ENCODE measurements at regions not wholly inside any gene's neighbourhood (a gene's known extent, or its start where the extent isn't known, plus 50 kb on each side); places are given as distances from the start of the nearest gene placed in this dataset.
A peak's percentile ranks its signal among the peaks of the same experiment; 100 is the strongest.

DNA sequence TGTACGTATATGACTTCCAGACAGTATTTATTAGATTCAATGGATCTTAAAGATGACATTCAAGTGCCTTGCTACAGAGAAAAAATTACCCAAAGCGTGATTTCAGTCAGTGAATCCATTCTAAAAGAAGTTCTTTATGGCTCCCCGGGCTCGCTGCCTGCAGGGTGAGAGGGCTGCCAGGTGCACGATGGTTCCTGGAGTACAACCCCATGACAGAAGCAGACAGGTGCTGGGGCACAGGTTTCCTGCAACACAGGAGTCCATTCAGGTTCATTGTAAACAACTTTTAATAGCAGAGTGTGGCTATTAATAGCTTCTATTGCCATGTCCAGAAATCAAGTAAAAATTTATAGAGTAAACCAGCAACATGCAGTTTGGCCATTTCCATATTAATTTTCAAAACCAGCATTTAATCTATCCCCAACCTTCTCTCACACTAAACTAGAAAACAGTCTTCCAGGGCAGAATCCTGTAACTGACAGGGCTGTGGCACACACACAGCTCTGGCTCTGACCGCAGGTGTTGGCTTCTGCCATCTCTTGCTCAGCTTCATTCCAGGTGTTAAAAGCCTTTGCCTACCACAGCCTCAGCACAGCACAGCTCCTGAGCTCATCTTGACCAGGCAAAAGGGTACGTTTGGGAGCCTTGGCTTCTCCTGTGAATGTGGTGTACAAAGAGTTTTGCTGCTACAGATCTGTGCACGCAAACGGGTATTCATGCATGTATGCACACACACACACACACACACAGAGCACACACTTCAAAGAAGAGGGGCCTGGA is 185.9 kb downstream of the MEX3B start:
- no peaks in the 10 kb centered on the region for H3K36me3 Mint-ChIP-seq

DNA sequence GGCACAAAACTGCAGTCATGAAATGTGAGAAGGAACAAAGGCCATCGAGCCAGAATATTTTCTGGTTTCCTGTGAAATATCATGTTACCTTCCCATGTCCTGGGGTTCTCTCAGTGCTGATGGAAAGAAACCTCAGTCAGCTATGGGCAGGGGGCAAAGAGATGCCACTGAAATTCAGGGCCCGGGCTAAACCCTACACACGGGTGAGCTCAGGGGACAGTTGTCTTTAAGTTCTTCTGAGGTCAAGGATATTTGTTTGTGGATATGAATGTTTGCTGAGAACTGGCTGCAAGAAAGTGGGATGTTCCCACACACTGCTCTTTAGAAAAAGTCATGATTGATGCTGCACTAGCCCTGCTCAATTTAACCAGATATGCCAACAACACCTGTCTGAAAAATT is 187.2 kb downstream of the MEX3B start:
- Mint-ChIP-seq H3K27ac (no peak overlapping the region), H3K9me3 (peaks cover 0 to 4% of the 10 kb centered on the region in 2 donors), H3K36me3 (no peaks in the 10 kb centered on the region)
- DNase-seq (ENCODE audit: low spot score in 2 of 2) (no peak), ATAC-seq (no peak)

More for the DNA sequence above, 185.9 kb downstream of the MEX3B start:
- no peak overlapping the region for H3K27ac Mint-ChIP-seq
- no peak for ATAC-seq
- peaks cover 0 to 4% of the 10 kb centered on the region in 2 donors for H3K9me3 Mint-ChIP-seq
- DNase-seq (ENCODE audit: low spot score in 2 of 2), result no peak

DNA sequence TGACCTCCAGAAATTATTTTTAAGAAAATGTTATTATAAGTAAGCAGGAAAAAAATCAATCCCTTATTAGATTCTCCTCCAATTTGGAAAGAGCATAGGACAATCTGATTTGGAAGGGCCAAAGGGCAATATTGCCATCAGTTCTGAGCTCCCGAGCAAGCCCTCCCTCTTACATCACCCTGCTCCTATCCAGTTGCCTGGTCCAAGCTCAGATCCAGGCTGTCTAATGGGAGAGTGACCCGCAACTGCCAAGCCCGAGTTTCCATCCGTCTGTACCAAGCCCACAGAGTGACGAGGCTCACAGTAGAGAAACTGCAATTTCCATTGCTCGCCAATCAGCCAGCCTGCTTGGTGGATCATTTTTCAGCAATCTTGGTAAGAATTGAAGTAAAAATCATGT is 187.7 kb downstream of the MEX3B start:
- ATAC-seq (no peak), DNase-seq (ENCODE audit: low spot score in 2 of 2) (no peak)
- peaks cover 0 to 4% of the 10 kb centered on the region in 2 donors for H3K9me3 Mint-ChIP-seq
- H3K36me3 Mint-ChIP-seq, result no peaks in the 10 kb centered on the region
- H3K27ac Mint-ChIP-seq, result peak overlapping the region in 1 of 2 donors; percentile 50

DNA sequence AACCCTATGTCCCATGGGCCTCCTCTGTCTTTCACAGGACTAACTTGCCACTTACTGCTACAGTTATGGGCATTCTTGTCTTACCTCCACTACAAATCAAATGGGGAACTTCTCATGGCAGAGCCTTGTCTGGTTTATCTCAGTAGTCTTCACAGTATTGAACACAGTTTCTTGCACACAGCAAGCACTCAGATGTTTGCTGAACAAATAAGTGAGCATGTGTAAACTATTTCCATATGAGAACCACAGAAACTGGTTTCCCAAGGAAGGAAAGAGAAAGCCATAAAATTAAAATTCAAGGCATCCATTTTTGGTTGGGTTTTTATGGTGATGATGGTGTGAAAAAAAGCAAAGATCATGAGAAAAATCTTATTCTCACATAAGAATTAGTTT is 189.2 kb downstream of the MEX3B start:
- H3K9me3 Mint-ChIP-seq, result peaks cover 0 to 4% of the 10 kb centered on the region in 2 donors

DNA sequence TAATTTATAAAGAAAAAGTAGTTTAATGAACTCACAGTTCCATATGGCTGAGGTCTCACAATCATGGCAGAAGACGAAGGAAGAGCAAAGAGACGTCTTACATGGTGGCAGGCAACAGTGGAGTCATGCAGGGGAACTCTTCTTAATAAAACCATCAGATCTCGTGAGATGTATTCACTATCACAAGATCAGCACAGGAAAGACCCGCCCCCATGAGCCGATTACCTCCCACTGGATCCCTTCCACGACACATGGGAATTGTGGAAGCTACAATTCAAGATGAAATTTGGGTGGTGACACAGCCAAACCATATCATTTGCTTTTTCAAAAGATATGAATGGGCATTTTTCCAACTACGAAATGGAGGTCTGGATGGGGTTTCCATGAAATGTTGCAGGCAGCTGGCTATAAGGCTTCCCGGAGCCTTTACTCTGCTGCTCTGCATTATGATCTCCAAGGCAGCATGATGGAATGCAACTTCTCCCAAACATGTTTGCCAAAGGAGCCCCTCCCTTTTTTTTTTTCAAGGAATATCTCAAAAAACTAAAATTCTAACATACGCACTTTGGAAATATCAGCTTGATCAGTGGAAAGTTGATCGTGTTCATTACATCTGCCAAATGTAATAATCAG is 189.7 kb downstream of the MEX3B start:
- ATAC-seq, result no peak
- Mint-ChIP-seq H3K36me3 (no peaks in the 10 kb centered on the region), H3K27ac (no peak overlapping the region), H3K9me3 (peaks cover 0 to 4% of the 10 kb centered on the region in 2 donors)
- DNase-seq (ENCODE audit: low spot score in 2 of 2), result no peak

More for the DNA sequence above, 189.2 kb downstream of the MEX3B start:
- DNase-seq (ENCODE audit: low spot score in 2 of 2), result no peak
- Mint-ChIP-seq H3K36me3 (no peaks in the 10 kb centered on the region), H3K27ac (no peak overlapping the region)
- ATAC-seq, result no peak

DNA sequence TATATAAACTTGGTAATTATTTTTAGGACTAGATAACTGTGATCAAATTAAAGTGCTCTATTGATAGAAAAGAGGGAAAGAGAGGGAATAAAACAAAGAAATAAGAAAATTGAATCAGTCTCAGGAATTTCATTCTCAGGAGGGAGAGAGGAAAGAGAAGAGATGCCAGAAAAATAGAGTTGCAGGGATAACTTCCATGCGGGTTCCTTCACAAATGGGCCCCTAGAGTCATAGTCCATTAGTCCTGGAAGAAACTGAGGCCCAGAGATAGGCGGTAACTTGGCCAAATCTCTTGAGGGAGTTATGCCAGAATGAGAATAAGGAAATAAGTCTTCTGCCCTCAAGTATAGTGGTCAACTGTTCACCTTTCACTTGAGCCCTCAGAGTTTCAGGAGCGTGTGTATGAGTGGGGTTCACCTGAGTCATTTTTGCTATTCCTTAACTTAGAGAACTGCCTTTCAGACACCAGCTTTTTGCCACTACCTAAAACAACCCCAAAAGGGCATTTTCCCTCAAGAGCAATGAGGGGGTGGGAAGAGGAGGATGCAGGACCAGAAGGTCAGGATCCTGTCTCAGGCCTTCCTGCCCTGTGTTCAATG is 192.6 kb downstream of the MEX3B start:
- DNase-seq (ENCODE audit: low spot score in 2 of 2) (no peak), ATAC-seq (no peak)
- Mint-ChIP-seq H3K9me3 (peaks cover 0 to 4% of the 10 kb centered on the region in 2 donors), H3K27ac (no peak overlapping the region), H3K36me3 (no peaks in the 10 kb centered on the region)

DNA sequence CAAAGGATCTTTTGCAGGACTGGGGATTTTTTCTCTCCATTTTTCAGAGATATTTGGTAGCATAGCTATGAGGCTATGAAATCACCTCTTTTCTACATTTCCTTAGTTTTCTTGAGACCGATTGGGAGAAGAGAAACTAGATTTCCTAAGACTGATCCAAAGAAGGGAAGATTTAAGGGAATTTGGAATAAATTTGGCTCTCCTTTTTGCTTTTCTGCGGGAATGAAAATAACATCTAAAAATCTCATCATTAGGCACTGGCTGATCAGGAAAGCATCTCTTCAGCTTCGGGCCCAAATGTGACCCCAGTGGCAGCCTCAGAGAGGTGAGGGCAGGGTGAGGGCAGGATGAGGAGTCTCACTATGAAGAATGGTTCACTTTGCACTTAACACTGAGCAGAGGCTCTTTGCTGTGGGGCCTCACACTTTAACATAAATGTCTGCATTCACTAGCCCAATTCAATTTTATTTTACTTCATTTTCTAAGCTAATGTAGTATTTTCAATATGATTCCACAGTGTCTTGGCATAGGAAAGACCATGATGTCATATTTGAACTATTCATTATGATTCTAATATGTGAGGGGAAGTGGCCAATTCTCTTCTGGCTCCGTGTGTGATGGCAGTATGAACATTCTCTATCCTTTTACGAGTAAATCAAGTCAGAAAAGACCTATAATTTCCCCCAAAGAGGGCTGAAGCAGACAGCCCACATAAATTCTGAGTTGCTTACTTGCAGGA is 193.2 kb downstream of the MEX3B start:
- Mint-ChIP-seq H3K27ac (no peak overlapping the region), H3K36me3 (no peaks in the 10 kb centered on the region), H3K9me3 (peaks cover 0 to 4% of the 10 kb centered on the region in 2 donors)
- DNase-seq (ENCODE audit: low spot score in 2 of 2) (no peak), ATAC-seq (no peak)

DNA sequence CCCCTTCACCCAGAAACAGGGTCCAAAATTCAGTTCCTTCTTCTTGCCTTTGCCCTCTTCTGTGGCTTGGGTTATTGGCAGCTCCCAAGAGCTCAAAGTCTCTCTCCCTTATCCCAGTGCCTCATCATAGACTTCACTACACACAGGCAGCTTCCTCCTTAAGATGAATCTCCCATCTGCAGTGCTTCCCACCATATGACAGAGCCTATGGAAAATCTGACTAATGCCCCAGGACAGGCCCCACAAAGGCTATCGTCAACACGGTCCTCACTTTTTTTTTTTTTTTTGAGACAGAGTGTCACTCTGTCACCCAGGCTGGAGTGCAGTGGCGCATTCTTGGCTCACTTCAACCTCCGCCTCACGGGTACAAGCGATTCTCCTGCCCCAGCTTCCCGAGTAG is 194.1 kb downstream of the MEX3B start:
- no peaks in the 10 kb centered on the region for H3K36me3 Mint-ChIP-seq
- ATAC-seq, result no peak
- DNase-seq (ENCODE audit: low spot score in 2 of 2), result no peak
- no peak overlapping the region for H3K27ac Mint-ChIP-seq
- peaks cover 0 to 3% of the 10 kb centered on the region in 2 donors for H3K9me3 Mint-ChIP-seq

DNA sequence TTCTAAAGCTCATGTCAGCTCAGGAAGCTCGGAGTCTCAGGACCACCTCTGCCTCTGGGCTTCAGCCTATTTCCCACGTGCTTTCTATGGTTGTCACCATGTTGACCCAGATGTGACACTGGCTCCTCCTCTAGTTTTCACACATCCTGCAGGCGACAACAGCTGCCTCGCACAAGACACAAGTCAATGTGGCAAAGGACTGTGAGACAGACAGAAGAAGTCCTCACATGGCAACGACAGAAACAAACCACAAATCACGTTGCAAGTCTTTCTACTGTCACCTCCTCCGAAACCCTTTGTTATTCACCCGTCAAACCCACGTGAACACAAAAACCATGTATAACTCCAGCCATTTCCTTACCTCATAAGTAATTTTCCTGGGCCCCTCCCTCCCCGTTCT is 194.5 kb downstream of the MEX3B start:
- no peaks in the 10 kb centered on the region for H3K36me3 Mint-ChIP-seq
- ATAC-seq, result no peak
- H3K9me3 Mint-ChIP-seq, result no peaks in the 10 kb centered on the region
- DNase-seq (ENCODE audit: low spot score in 2 of 2), result no peak
- no peak overlapping the region for H3K27ac Mint-ChIP-seq

DNA sequence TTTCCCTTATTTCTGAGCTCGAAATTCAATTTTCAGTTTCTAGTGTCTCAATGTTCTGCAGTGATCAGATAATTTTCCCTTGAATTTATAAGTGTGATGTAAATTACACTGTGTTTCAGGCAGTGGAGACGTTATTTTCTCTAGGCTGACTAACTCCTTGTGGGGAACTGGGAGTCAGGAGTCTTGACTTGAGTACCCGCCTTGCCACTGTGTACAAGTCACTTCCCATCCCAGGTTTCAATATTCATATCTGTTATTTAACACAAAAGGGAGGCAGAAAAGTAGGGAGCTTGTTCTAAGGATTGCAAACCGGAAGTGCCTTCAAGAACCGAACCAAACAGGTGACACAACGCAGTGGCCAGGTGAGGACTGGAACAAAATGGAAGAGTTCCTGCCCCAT is 196.5 kb downstream of the MEX3B start:
- H3K36me3 Mint-ChIP-seq, result no peaks in the 10 kb centered on the region
- no peak for DNase-seq (ENCODE audit: low spot score in 2 of 2)
- no peak for ATAC-seq
- no peak overlapping the region for H3K27ac Mint-ChIP-seq
- H3K9me3 Mint-ChIP-seq, result no peaks in the 10 kb centered on the region

DNA sequence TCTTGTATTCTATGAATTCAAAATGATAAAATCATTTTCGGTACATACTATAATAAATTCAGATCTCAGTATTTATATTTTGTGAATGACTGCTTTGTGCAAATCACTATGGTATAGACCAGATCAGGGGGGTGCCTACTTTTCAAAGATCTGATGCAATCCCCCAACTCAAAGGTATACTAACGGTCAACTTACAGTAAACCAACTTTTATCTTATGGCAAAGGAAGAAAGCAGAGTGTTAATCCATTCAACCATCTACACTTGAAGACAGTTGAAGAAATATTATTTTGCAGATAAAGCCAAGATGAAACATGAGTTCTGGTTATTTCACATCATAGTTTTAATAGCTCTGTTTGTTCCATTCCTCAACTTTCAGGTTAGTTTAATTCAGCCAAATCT is 197.1 kb downstream of the MEX3B start:
- no peaks in the 10 kb centered on the region for H3K36me3 Mint-ChIP-seq

DNA sequence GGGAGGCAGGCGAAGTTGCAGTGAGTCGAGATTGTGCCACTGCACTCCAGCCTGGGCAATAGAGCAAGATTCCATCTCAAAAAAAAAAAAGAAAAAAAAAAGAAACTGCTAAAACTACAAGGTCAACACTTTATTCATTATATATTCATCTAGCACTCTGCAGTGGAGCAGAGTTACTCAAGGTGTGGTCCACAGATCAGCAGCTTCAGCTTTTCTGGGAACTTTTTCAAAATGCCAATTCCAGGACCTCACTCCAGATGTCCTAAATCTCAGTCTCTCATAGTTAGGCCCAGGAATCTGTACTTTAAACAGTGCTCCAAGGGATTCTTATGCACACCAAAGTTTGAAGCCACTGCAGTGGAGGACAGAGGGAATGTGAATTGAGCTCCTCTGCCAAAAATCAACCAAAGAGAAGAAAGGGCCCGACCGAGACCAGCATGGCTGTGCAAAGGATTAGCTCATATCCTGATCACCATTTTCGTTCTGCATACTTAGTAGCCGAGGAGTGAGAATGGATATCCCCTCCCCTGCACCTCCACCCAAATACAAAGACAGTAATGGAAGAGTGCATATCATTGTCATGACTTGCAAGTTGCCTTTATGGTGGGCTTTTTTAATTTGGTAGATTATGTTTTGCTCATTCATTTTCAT is 201.9 kb downstream of the MEX3B start:
- no peak for ATAC-seq

More for the DNA sequence above, 197.1 kb downstream of the MEX3B start:
- no peak for ATAC-seq
- DNase-seq (ENCODE audit: low spot score in 2 of 2), result no peak
- H3K27ac Mint-ChIP-seq, result no peak overlapping the region
- H3K9me3 Mint-ChIP-seq, result no peaks in the 10 kb centered on the region

DNA sequence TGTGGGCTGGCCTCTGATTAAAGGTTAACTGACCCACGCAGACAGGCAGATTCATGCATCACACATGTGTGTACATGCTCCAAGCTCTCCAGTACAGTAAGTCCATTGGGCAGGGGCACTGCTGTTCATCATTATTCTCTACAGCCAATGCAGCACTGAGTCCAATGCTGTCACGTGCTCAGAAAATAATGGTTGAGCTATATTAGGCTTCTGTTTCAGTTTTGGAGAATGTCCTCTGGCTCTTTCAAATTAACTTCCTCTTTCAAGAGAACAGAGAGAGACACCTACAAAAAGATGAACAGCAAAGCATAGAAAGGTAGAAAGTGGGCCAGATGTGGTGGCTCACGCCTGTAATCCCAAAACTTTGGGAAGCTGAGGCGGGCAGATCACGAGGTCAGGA is 202.6 kb downstream of the MEX3B start:
- no peak for DNase-seq (ENCODE audit: low spot score in 2 of 2)
- Mint-ChIP-seq H3K27ac (no peak overlapping the region), H3K9me3 (no peaks in the 10 kb centered on the region), H3K36me3 (no peaks in the 10 kb centered on the region)
- no peak for ATAC-seq

More for the DNA sequence above, 201.9 kb downstream of the MEX3B start:
- Mint-ChIP-seq H3K9me3 (no peaks in the 10 kb centered on the region), H3K36me3 (no peaks in the 10 kb centered on the region), H3K27ac (no peak overlapping the region)
- DNase-seq (ENCODE audit: low spot score in 2 of 2), result no peak

DNA sequence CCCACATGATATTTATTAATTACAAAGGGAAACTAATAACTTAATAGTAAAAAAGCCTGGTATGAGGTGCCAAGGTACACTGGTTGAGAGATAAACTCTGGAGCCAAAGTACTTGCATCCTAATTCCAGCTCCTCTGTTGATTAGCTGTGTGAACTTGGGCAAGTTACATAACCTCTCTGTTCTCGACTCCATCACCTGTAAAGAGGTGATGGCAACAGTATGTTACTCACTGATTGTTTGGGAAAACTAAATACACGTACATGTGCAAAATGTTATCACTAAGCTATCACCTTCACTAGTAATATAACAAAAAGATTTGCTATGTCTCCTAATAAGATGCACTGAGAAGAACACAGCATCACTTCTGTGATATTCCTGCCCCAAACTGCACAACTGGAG is 206.4 kb downstream of the MEX3B start:
- ATAC-seq, result no peak
- H3K9me3 Mint-ChIP-seq, result no peaks in the 10 kb centered on the region
- no peak for DNase-seq (ENCODE audit: low spot score in 2 of 2)
- H3K36me3 Mint-ChIP-seq, result no peaks in the 10 kb centered on the region
- H3K27ac Mint-ChIP-seq, result no peak overlapping the region

DNA sequence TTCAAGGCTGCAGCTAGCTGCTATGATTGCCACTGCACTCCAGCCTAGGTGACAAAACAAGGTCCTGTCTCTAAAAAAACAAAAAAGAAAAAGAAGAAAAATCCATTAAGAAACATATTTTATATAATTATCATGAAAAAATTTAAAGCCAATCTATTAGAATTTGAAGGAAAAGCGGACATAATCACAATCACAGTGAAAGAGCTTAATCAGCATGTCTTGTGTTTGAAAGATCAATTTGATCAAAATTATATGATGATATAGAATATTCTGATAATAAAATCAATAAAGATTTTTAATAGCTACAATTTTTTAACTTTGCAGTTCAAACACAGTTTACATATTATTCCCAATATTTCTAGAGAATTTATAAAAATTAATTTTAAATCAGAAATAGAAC is 210.1 kb downstream of the MEX3B start:
- no peaks in the 10 kb centered on the region for H3K36me3 Mint-ChIP-seq

DNA sequence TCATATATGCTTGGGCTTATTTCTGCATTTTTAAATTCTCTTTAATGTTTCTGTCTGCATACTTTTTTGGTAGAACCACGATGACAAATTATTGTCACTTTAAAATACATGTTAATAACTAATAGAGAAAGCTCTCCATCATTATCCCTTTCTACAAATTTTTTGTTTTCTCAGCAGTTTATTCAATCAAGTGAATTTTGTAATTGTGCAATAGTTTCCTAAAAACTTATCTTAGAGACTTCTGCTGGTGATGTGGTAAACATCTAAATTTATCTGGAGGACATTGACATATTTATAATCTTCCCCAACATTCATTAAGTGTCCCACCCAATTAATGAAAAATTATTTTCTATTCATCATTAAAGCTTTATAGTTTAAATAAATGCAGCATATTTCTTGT is 215.3 kb downstream of the MEX3B start:
- Mint-ChIP-seq H3K9me3 (no peaks in the 10 kb centered on the region), H3K27ac (no peak overlapping the region), H3K36me3 (no peaks in the 10 kb centered on the region)
- DNase-seq (ENCODE audit: low spot score in 2 of 2), result no peak
- ATAC-seq, result no peak

More for the DNA sequence above, 210.1 kb downstream of the MEX3B start:
- Mint-ChIP-seq H3K27ac (no peak overlapping the region), H3K9me3 (no peaks in the 10 kb centered on the region)
- no peak for ATAC-seq
- no peak for DNase-seq (ENCODE audit: low spot score in 2 of 2)

DNA sequence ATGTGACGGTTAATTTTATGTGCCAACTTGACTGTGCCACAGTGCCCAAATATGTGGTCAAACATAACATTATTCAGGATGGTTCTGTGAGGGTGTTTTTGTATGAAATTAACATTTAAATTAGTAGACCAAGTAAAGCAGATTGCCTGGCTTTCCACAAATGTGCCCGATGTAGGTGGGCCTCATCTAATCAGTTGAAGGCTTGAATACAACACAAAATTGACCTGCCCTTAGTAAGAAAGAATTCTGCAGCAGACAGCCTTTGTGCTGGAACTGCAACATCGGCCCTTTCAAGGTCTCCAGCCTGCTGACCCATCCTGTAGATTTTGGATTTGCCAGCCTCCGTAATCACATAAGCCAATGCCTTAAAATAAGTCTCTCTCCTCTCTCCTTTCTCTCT is 215.9 kb downstream of the MEX3B start:
- no peak for ATAC-seq
- H3K27ac Mint-ChIP-seq, result no peak overlapping the region
- no peak for DNase-seq (ENCODE audit: low spot score in 2 of 2)

More for the DNA sequence above, 215.9 kb downstream of the MEX3B start:
- H3K9me3 Mint-ChIP-seq, result no peaks in the 10 kb centered on the region
- no peaks in the 10 kb centered on the region for H3K36me3 Mint-ChIP-seq
